ENCODE measurements at regions not wholly inside any gene's neighbourhood (a gene's known extent, or its start where the extent isn't known, plus 50 kb on each side); places are given as distances from the start of the nearest gene placed in this dataset.

- no peak for DNase-seq
These were observed 121.0 kb upstream of the LRATD1 start for GRCh38 chr2:14511541-14511940.

DNA sequence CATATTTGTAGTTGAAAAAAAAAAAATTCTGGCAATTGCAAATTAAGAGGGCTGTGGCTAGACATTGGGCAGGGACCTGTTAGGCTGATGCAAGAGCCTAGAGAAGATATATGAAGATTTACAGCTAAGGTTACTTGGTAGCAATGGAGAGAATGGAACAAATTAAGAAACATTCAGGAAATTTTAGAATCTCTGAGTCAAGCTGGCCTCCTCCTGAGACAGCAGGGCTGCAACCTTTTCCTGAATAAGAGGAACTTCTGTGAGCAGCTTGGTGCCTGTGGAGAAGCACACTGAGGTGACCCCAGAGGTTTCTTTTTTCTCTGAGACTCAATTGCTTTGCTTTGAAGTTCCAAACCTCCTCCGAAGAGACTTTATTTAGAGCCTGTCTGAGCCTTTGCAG, 118.6 kb upstream of the LRATD1 start:
- no peak for DNase-seq

DNA sequence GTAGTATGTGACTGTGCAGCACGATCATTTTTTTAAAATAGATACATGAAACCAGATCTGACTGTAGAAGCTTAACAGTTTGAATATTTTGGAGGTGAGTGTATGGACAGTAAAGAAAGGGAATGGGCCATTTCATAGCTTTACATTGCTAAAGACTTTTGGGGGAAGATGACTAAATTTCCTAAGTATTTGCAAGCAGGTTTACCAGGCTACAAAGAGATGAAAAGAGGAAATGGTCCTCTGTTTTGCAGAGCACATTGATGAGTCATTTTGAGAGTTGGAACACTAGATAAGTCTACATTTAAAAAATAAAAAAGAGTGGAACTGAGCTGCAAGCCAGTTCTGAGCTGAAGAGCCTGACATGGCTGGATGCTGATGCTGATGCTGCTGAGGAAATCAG, 115.7 kb upstream of the LRATD1 start:
- no peak for DNase-seq

DNA sequence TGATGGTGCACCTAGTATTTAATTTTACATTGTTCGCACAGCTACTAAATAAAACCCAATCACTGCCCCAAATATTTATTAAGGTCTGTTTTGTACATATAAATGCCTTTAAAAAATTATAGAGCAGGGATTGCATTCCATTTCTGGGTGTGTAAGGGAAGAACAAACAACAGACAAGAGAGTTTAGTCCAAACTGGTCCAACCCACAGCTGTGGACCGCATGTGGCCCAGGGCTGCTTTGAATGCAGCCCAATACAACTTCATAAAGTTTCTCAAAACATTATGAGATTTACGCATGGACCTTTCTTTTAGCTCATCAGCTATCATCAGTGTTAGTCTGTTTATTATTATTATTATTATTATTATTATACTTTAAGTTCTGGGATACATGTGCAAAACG, 114.8 kb upstream of the LRATD1 start:
- no peak for DNase-seq

DNA sequence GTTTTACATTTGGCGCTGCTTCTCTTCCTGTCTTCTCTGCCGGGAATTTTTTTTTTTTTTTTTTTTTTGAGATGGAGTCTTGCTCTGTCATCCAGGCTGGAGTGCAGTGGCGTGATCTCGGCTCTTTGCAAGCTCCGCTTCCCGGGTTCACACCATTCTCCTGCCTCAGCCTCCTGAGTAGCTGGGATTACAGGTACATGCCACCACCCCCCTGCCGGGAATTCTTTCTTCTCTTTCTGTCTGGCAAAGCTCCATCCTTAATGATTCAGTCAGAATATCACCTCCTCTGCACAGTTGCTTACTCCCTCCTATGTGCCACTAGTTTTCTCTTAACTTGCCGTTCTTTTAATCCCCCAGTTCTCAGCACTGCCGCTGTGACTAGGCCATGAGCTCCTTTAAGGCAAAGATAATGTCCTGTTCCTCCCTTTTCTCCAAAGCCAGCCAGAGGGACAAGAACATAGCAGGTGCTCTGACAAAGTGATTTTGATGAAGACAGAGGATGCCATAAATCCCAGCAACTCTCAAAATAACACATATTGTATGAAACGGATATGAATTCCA, 112.1 kb upstream of the LRATD1 start:
- no peak for DNase-seq

GRCh38 chr2:14524041-14524802, 108.3 kb upstream of the LRATD1 start:
- no peak for DNase-seq

DNA sequence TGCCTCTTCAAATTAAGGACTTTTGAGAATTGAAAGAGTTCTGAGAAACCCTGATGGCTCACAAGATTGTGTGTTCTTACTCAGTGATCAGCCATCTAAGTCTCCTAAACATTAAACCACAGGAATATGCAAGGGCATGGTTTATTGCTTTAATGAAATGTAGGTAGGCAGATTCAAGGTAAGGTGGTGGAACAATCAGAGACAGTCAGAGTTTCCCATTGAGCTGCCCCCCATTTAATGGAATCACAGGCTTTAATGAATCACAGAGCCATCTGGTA, 107.8 kb upstream of the LRATD1 start:
- DNase-seq, result no peak

DNA sequence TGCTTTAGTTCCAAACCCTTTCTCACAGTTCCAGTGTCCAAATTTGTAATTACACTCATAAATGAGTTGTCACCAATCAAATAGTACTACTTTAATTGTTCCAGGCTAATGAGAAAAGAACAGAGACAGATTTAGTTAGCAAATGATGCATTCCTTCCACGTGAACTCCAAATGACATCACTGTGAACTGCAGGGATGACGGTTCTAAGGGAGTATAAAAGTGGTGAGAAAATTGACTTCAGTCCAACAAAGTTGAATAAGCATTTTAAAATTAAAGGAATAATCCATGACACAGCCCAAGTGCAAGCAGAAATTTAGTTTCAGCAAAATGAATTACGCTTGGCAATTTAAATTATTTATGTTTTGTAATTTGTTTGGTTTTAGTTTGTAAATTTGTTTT, 102.0 kb upstream of the LRATD1 start:
- DNase-seq, result no peak

GRCh38 chr2:14533131-14533757, 99.3 kb upstream of the LRATD1 start:
- DNase-seq, result no peak

GRCh38 chr2:14535156-14535555, 97.4 kb upstream of the LRATD1 start:
- DNase-seq, result no peak

DNA sequence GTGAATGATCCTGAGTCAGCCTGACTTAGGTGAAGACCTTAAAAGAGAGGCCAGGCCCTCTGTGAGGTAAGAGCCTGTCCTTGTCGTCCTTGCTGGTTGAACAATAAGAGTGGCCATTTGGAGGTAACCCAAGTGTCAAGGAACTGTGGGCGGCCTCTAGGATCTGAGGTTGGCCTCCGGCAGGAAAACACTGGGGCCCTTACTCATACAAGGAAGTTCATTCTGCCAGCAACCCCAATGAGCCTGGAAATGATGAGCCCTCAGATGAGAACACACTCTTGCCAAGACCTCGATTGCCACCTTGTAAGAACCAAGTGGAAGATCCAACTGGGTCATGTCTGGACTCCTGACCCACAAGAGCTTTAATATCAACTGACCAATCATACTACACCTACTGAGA, 95.5 kb upstream of the LRATD1 start:
- no peak for DNase-seq

DNA sequence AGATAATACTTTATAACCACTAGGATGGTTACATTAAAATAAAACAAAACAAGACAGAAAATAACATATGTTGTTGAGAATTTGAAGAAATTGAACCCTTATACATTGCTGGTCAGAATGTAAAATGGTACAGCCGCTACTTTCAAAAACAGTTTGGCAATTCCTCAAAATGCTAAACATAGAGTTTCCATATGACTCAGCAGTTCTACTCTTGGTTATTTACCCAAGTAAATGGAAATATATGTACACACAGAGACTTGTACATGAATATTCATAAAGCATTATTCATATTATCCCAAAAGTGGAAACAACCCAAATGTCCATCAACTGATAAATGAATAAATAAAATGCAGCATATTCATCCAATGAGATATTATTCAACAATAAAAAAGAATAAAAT, 92.5 kb upstream of the LRATD1 start:
- no peak for DNase-seq

DNA sequence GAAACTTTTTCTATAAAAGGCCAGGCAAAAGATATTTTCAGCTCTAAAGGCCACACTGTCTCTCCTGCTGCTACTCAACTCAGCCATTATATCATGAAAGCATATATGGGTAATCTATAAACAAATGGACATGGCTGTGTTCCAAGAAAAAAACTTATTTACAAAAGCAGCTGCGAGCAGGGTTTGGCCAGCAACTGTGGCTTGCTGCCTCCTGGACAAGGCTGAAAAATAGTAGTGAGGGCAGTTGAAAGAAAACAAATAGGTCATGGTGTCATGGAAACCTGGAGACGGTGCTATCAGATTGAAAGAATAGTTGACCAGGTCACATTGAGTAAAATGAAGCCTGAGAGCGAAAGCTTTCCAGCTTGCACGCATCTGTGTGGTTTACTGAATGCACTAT, 89.2 kb upstream of the LRATD1 start:
- no peak for DNase-seq

GRCh38 chr2:14544247-14544646, 88.3 kb upstream of the LRATD1 start:
- DNase-seq, result no peak

- no peak for DNase-seq
These were observed 84.7 kb upstream of the LRATD1 start for GRCh38 chr2:14547830-14548229.

DNA sequence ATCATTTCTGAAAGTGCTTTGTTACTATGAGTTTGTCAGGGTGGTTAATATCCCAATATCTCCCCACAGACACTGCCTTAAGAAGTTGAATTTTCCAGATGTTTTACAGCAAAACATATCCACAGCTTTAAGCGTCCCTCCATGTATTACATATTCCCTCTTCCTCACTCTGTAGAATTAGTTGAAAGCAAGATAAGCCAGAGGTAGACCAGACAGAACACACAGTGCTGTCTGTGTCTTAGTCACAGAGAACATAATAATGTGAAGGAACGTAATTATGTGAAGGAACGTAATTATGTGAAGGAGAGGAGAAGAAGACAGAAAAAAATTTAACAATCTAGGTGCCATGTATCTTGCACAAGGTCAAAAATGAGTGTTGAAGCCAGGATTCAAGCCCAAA, 81.9 kb upstream of the LRATD1 start:
- DNase-seq, result no peak

GRCh38 chr2:14551069-14551468, 81.4 kb upstream of the LRATD1 start:
- no peak for DNase-seq

DNA sequence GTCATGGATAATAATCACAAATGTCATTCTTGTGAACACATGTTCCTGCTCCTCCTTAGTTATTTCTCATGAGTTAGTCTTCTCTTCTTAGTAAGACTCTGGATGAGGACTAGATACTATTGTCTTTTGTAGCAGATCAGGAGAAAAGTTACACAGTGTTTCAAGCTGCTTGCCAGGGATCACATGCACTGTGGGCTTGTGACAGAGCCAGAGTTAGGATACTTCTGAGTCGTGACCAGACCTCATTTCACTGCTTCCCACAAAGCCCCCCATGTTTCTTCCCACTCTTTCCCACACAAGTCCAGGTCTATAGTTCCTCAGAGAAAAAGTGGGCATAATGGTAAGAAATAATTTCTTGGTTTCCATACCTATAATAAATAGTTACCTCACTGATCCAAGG, 80.2 kb upstream of the LRATD1 start:
- DNase-seq, result no peak

- no peak for DNase-seq
These were observed 79.7 kb upstream of the LRATD1 start for GRCh38 chr2:14552818-14553217.

DNA sequence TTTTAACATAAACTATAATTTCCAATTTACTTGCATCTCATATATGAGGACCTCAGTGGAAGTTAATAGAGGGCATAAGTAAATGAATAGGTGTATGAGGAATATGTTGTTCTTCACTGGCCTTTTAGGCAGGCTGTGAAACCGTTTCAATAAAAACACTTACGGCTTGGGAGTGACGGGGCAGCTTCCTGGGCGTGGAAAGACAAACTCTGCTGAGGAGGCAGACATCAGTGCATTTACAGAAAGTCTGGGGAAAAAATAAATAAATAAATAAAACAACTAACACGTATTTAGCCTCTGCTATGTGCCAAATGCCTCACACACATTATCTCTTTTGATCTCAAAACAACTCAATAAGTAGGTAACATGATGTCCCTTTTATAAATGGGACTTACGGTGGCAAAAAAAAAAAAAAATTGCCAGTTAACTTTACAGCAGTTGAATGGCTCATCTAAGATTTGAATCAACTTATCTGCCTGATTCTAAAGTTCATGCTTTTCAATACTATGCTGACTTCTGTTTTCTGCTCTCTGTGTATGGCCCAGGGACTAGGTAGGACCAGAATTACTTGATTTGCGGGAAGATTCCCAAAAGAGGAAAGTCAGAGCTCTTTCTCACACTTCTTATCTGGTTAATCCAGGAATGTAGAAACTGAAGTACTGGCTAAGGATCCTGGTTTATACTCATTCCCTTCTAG, 77.5 kb upstream of the LRATD1 start:
- no peak for DNase-seq

DNA sequence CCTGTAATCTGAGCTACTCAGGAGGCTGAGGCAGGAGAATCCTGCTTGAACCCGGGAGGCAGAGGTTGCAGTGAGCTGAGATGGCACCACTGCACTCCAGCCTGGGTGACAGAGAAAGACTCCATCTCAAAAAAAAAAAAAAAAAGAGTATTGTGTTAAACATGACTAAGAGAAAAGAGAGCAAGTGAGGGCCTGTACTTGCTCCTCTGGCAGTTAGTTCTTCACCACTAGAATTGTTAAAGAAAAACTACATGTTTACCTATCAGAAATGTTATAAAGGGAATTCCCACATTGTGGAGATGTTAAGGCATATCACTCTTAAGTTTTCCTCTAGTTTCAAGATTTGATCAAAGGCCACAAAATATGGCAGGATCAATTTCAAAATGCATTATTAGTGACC, 75.4 kb upstream of the LRATD1 start:
- no peak for DNase-seq

DNA sequence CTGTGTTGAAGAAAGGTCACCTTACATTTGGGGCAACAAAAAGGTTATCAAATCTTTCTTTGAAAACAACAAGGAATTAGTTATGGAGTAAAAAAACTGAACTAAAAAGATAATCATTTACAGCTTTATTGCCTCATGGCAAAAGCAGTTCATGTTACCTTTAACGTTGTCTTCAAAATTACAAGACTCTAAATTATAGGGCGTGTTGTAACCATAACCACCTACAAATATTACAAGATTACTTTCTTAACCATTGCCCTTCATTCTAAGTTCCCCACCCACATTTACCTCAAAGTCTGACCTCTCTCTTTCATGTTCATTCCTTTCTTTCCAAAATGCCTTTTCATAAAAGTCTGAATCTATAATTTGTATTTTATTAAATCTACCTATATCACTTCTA, 74.6 kb upstream of the LRATD1 start:
- no peak for DNase-seq

DNA sequence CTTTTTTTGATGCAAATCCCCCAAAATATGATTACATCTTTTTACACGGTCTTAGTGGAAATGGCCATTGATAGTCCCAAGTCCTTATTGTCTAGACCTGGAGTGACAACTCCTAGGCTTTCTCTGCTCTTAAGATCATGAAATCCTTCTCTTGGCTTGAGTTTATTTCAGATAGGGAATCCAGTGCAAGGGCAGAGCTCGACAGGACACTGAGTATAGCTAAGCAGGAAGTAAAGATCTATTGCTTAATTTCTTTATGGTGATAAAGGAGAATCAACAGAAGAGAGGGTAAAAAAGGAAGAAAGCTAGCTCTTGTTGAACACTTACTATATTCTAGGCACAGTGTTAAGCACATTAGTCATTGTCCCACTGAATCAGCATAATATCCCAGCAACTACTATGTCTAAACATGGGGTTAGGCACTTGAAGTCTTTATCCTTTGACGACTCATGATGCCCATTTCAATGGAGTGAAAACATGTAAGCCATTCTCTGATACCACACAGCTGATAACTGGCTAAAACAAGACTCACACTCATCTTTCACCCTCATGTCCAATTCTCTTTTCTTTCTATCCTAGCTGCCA, 74.1 kb upstream of the LRATD1 start:
- no peak for DNase-seq

GRCh38 chr2:14560716-14561115, 71.8 kb upstream of the LRATD1 start:
- no peak for DNase-seq
